ENCODE measurements at regions not wholly inside any gene's neighbourhood (a gene's known extent, or its start where the extent isn't known, plus 50 kb on each side); places are given as distances from the start of the nearest gene placed in this dataset.

- peaks cover 5% of the 10 kb centered on the region for H3K4me1 Mint-ChIP-seq (ENCODE audit: low read depth)
- H3K27ac Mint-ChIP-seq = no peak overlapping the region
- intact Hi-C loops (cut with micrococcal nuclease) = loop anchor here (1.0 to 10.0 kb wide), 2 partner anchors 306 to 762 kb away; no protein-coding TSS in a partner anchor
- no peak overlapping the region for H3K4me3 Mint-ChIP-seq
- H3K9me3 Mint-ChIP-seq = no peaks in the 10 kb centered on the region
- H3K36me3 Mint-ChIP-seq (ENCODE audit: low read depth) = no peaks in the 10 kb centered on the region
- CTCF ChIA-PET = interaction anchor here (0.8 to 1.0 kb wide), 3 partner anchors 24 to 484 kb away, joined by 3 read pairs; no protein-coding TSS in a partner anchor
- H3K27me3 Mint-ChIP-seq (ENCODE audit: low read depth) = peaks cover 2% of the 10 kb centered on the region
- no peak for DNase-seq
These were observed 207.2 kb upstream of the C1orf87 start for GRCh38 chr1:60280819-60281218.

DNA sequence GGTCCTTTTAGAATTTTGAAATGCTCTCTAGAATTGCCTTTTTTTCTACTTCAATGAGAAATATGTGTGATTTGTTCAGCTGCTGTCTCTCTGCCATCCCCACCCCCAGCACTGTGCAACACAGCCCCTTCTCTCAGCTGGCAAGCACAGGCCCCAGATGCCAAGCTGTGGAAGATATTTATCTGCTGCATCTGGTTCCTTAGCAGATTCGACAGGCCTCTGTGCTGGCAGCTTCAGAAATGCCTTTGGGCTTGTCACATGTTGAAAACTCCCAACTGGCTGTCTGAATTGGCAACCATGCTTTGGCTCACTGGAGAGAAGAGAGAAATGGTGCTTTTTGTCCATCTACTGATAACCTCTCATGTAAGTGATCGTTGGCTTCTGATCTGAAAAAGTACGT lies 206.7 kb upstream of the C1orf87 start:
- CTCF ChIA-PET = no interaction called here
- Mint-ChIP-seq H3K36me3 (ENCODE audit: low read depth) (no peaks in the 10 kb centered on the region), H3K4me1 (ENCODE audit: low read depth) (peaks cover 5% of the 10 kb centered on the region), H3K4me3 (no peak overlapping the region), H3K27ac (no peak overlapping the region), H3K9me3 (no peaks in the 10 kb centered on the region), H3K27me3 (ENCODE audit: low read depth) (peaks cover 2% of the 10 kb centered on the region)
- intact Hi-C loops (cut with micrococcal nuclease) = loop anchor here (10.0 kb wide), 1 partner anchor 305 kb away; no protein-coding TSS in a partner anchor
- no peak for DNase-seq

- Mint-ChIP-seq H3K36me3 (ENCODE audit: low read depth) (no peaks in the 10 kb centered on the region), H3K4me3 (no peak overlapping the region), H3K27ac (no peak overlapping the region), H3K9me3 (no peaks in the 10 kb centered on the region), H3K4me1 (ENCODE audit: low read depth) (peaks cover 5% of the 10 kb centered on the region), H3K27me3 (ENCODE audit: low read depth) (peaks cover 2% of the 10 kb centered on the region)
- CTCF ChIA-PET = no interaction called here
- no peak for DNase-seq
- intact Hi-C loops (cut with micrococcal nuclease) = loop anchor here (10.0 kb wide), 1 partner anchor 305 kb away; no protein-coding TSS in a partner anchor
These were observed 206.2 kb upstream of the C1orf87 start for GRCh38 chr1:60279798-60280197.

GRCh38 chr1:60277269-60277668 lies 203.7 kb upstream of the C1orf87 start:
- peaks cover 5% of the 10 kb centered on the region for H3K4me1 Mint-ChIP-seq (ENCODE audit: low read depth)
- H3K27me3 Mint-ChIP-seq (ENCODE audit: low read depth) = peaks cover 2% of the 10 kb centered on the region
- H3K9me3 Mint-ChIP-seq = no peaks in the 10 kb centered on the region
- intact Hi-C loops (cut with micrococcal nuclease) = no loop called here
- no peak overlapping the region for H3K27ac Mint-ChIP-seq
- CTCF ChIA-PET = no interaction called here
- DNase-seq = no peak
- H3K36me3 Mint-ChIP-seq (ENCODE audit: low read depth) = no peaks in the 10 kb centered on the region
- H3K4me3 Mint-ChIP-seq = no peak overlapping the region

- Mint-ChIP-seq H3K27ac (no peak overlapping the region), H3K9me3 (no peaks in the 10 kb centered on the region), H3K36me3 (ENCODE audit: low read depth) (no peaks in the 10 kb centered on the region), H3K4me1 (ENCODE audit: low read depth) (no peaks in the 10 kb centered on the region), H3K4me3 (no peak overlapping the region), H3K27me3 (ENCODE audit: low read depth) (no peaks in the 10 kb centered on the region)
- intact Hi-C loops (cut with micrococcal nuclease) = no loop called here
- DNase-seq = no peak
- CTCF ChIA-PET = no interaction called here
These were observed 201.1 kb upstream of the C1orf87 start for GRCh38 chr1:60274422-60275290.

GRCh38 chr1:60273185-60273584 lies 199.6 kb upstream of the C1orf87 start:
- DNase-seq = no peak
- Mint-ChIP-seq H3K9me3 (peaks cover 2% of the 10 kb centered on the region), H3K27me3 (ENCODE audit: low read depth) (no peaks in the 10 kb centered on the region), H3K4me1 (ENCODE audit: low read depth) (no peaks in the 10 kb centered on the region), H3K36me3 (ENCODE audit: low read depth) (no peaks in the 10 kb centered on the region), H3K4me3 (no peak overlapping the region), H3K27ac (no peak overlapping the region)
- intact Hi-C loops (cut with micrococcal nuclease) = no loop called here
- CTCF ChIA-PET = no interaction called here

- no peak for DNase-seq
- H3K9me3 Mint-ChIP-seq = peaks cover 3% of the 10 kb centered on the region
- H3K4me1 Mint-ChIP-seq (ENCODE audit: low read depth) = no peaks in the 10 kb centered on the region
- no peaks in the 10 kb centered on the region for H3K27me3 Mint-ChIP-seq (ENCODE audit: low read depth)
- no peaks in the 10 kb centered on the region for H3K36me3 Mint-ChIP-seq (ENCODE audit: low read depth)
- CTCF ChIA-PET = no interaction called here
- no peak overlapping the region for H3K4me3 Mint-ChIP-seq
- H3K27ac Mint-ChIP-seq = no peak overlapping the region
- intact Hi-C loops (cut with micrococcal nuclease) = no loop called here
These were observed 197.5 kb upstream of the C1orf87 start for GRCh38 chr1:60271041-60271440.

DNA sequence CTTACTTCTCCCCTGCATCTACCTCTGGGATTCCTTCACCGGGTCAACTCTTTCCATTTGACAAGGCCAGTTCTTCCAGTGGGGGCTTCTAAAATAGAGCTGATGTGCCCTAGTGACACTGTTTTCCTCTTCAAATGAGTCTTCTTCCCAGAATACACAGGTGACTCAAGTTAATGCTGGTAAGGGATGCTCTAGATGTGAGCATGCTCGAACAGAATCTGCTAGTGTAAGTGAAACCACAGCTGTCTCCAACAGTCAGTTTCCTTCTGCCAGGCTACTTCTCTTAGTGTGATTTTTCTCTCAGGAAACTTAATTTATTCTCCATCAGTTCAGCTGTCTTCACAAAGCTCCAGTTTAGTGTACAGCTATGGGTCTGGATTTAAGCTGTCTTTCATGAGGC lies 194.9 kb upstream of the C1orf87 start:
- H3K27me3 Mint-ChIP-seq (ENCODE audit: low read depth) = peaks cover 3% of the 10 kb centered on the region
- intact Hi-C loops (cut with micrococcal nuclease) = no loop called here
- CTCF ChIA-PET = no interaction called here
- H3K27ac Mint-ChIP-seq = no peak overlapping the region
- no peak for DNase-seq
- H3K4me3 Mint-ChIP-seq = no peak overlapping the region
- H3K4me1 Mint-ChIP-seq (ENCODE audit: low read depth) = no peaks in the 10 kb centered on the region
- no peaks in the 10 kb centered on the region for H3K36me3 Mint-ChIP-seq (ENCODE audit: low read depth)
- peaks cover 3% of the 10 kb centered on the region for H3K9me3 Mint-ChIP-seq

GRCh38 chr1:60265560-60266535 lies 192.3 kb upstream of the C1orf87 start:
- no peaks in the 10 kb centered on the region for H3K36me3 Mint-ChIP-seq (ENCODE audit: low read depth)
- no peak overlapping the region for H3K27ac Mint-ChIP-seq
- no peaks in the 10 kb centered on the region for H3K4me1 Mint-ChIP-seq (ENCODE audit: low read depth)
- intact Hi-C loops (cut with micrococcal nuclease) = no loop called here
- CTCF ChIA-PET = no interaction called here
- peaks cover 3% of the 10 kb centered on the region for H3K27me3 Mint-ChIP-seq (ENCODE audit: low read depth)
- H3K9me3 Mint-ChIP-seq = peaks cover 3% of the 10 kb centered on the region
- no peak for DNase-seq
- no peak overlapping the region for H3K4me3 Mint-ChIP-seq

DNA sequence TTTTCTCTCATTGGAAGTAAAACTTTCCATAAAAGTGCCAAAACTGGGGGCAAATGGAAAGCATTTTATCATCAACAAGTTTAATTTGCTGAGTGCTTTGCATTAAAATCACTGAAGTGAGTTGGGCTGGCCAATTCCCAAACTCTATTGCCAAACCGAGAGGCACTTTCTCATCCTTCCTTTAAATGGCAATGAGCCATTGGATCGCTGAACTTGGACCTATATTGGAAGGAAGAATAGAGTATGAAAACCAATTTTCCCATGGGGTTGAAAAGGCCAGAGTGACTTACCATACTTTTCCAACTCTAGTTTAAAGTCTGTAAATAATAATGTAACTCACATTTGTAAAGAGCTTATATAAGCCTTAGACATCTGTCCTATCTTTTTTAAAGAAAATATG lies 189.1 kb upstream of the C1orf87 start:
- Mint-ChIP-seq H3K36me3 (ENCODE audit: low read depth) (no peaks in the 10 kb centered on the region), H3K4me1 (ENCODE audit: low read depth) (no peaks in the 10 kb centered on the region), H3K27ac (no peak overlapping the region), H3K9me3 (no peaks in the 10 kb centered on the region), H3K4me3 (no peak overlapping the region), H3K27me3 (ENCODE audit: low read depth) (peaks cover 3% of the 10 kb centered on the region)
- no peak for DNase-seq
- CTCF ChIA-PET = no interaction called here
- intact Hi-C loops (cut with micrococcal nuclease) = no loop called here

DNA sequence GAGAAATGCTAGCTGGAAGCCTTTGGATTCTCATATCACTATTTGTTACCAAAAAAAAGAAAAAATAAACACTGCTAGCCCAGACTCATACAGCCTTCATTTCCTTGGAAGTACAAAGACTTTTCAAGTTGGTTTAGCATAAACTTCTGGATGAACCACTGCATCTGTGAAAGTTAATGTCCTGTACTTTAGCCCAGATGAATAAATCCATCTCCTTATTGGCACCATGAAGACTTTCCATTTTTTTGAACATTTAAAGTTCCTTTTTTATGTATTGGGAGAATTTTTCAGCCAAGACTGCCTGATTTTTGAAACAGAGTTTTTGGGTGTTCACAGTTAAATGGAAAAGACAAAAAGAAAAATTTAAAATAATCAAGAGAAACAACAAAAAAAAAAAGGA lies 184.0 kb upstream of the C1orf87 start:
- intact Hi-C loops (cut with micrococcal nuclease) = no loop called here
- Mint-ChIP-seq H3K4me1 (ENCODE audit: low read depth) (no peaks in the 10 kb centered on the region), H3K36me3 (ENCODE audit: low read depth) (no peaks in the 10 kb centered on the region)

DNA sequence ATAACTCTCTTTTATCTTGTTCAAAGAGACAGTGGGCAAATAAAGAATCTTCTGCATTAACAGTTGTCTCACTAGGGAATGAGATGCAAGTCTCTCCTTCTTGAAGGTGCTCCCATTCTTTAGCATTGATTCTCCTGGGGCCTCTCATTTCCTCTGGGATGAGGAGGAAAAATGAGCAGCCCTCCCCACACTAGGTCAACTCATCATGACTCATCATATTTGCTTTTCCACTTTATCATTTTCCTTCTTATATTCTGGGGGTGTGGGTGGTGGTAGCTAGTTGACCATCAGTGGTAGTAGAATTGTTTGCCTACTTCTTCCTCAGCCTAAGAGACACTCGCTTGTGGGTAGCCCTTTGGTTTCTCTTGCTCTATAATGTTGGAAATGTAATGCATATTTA lies 182.0 kb upstream of the C1orf87 start:
- Mint-ChIP-seq H3K4me1 (ENCODE audit: low read depth) (no peaks in the 10 kb centered on the region), H3K36me3 (ENCODE audit: low read depth) (no peaks in the 10 kb centered on the region), H3K4me3 (no peak overlapping the region), H3K27ac (no peak overlapping the region), H3K27me3 (ENCODE audit: low read depth) (no peaks in the 10 kb centered on the region), H3K9me3 (no peaks in the 10 kb centered on the region)
- DNase-seq = no peak
- intact Hi-C loops (cut with micrococcal nuclease) = no loop called here
- CTCF ChIA-PET = no interaction called here

More for the DNA sequence above, 184.0 kb upstream of the C1orf87 start:
- Mint-ChIP-seq H3K27ac (no peak overlapping the region), H3K4me3 (no peak overlapping the region), H3K27me3 (ENCODE audit: low read depth) (no peaks in the 10 kb centered on the region), H3K9me3 (no peaks in the 10 kb centered on the region)
- no peak for DNase-seq
- CTCF ChIA-PET = interaction anchor here (0.6 kb wide), 1 partner anchor 1257 kb away, joined by 3 read pairs; no protein-coding TSS in a partner anchor

Measured in activated naive CD4-positive, alpha-beta T cell treated with anti-CD3 and anti-CD28 coated beads for 36 hours (primary cell).